Smooth muscle cell (in vitro differentiated cells): ENCODE measurements at regions not wholly inside any gene's neighbourhood (a gene's known extent, or its start where the extent isn't known, plus 50 kb on each side); places are given as distances from the start of the nearest gene placed in this dataset.

ENCODE experiments used
- DNase-seq: peaks from one replicate; lab custom pipeline; 2025; ENCODE audit not compliant: unreplicated experiment; lab: John Stamatoyannopoulos, UW
- H2AFZ ChIP-seq: fragments of 200-600 bp; sonication (generic); 2 replicates; pipeline ENCODE4 v1.6.0; 2016; ENCODE audit warnings: antibody characterized with exemption, low read depth, mild to moderate bottlenecking
- H3F3A ChIP-seq: fragments of 200-600 bp; sonication (generic); 2 replicates; pipeline ENCODE4 v1.6.0; 2017; ENCODE audit warnings: antibody characterized with exemption, low read depth
- H3K27ac ChIP-seq: fragments of 200-600 bp; sonication (generic); 2 replicates; pipeline ENCODE4 v1.5.1; 2016; ENCODE audit warnings: low read depth, mild to moderate bottlenecking
- H3K27me3 ChIP-seq: fragments of 200-600 bp; sonication (generic); 2 replicates; pipeline ENCODE4 v1.6.1; 2016; ENCODE audit warnings: low read depth, mild to moderate bottlenecking
- H3K36me3 ChIP-seq: fragments of 200-600 bp; sonication (generic); 2 replicates; pipeline ENCODE4 v1.5.1; 2016; ENCODE audit warnings: low read depth
- H3K4me1 ChIP-seq: fragments of 200-600 bp; sonication (generic); 2 replicates; pipeline ENCODE4 v1.5.1; 2016; ENCODE audit warnings: low read depth
- H3K4me2 ChIP-seq: fragments of 200-600 bp; sonication (generic); 2 replicates; pipeline ENCODE4 v1.6.0; 2016; ENCODE audit warnings: mild to moderate bottlenecking
- H3K4me3 ChIP-seq: fragments of 200-600 bp; sonication (generic); 2 replicates; pipeline ENCODE4 v1.5.1; 2016; ENCODE audit warnings: mild to moderate bottlenecking
- H3K79me2 ChIP-seq: fragments of 200-600 bp; sonication (generic); 2 replicates; pipeline ENCODE4 v1.6.0; 2016; ENCODE audit warnings: low read depth, mild to moderate bottlenecking
- H3K9ac ChIP-seq: fragments of 200-600 bp; sonication (generic); 2 replicates; pipeline ENCODE4 v1.6.0; 2016; ENCODE audit warnings: low read depth
- H3K9me3 ChIP-seq: fragments of 200-600 bp; sonication (generic); replicated peaks from 2 replicates; pipeline ENCODE4 v1.5.1; 2016; ENCODE audit warnings: low read depth
- H4K20me1 ChIP-seq: fragments of 200-600 bp; sonication (generic); 2 replicates; pipeline ENCODE4 v1.6.0; 2016; ENCODE audit warnings: low read depth
- CTCF ChIP-seq: fragments of 200-600 bp; sonication (generic); IDR thresholded peaks from 2 replicates; pipeline ENCODE4 v1.5.1; 2017; ENCODE audit warnings: borderline replicate concordance, mild to moderate bottlenecking, antibody characterized with exemption; ENCODE audit not compliant: insufficient read depth, poor library complexity, severe bottlenecking
- WGBS: methylation state at CpG from one replicate; pipeline ENCODE4 v1.1.7; 2016; ENCODE audit warnings: low lambda C conversion rate; 5-methylcytosine and 5-hydroxymethylcytosine counted together

DNA sequence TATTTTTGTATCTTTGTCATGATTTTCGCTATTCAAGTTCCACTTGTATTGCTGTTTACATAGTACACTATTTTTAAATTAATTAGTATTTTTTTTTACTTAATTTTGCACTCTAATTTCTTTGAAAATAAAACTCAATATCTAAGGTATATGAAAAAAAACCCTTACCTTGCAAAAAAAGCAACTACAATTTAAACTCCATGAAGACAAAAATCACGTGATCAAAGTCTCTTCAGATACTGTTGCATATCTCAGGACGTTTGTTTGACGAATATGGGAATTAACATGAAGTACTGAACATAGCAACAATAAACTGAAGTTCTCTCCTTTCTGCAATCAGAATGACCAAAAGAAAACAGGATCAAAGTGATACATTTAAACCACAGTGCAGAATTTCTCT, 968.4 kb upstream of the SEL1L start:
- no peak for TF ChIP-seq CTCF
- Histone ChIP-seq H3F3A (no peaks in the 10 kb centered on the region), H3K4me1 (no peaks in the 10 kb centered on the region), H4K20me1 (no peaks in the 10 kb centered on the region), H3K79me2 (no peaks in the 10 kb centered on the region), H3K27me3 (no peaks in the 10 kb centered on the region), H3K4me2 (no peak overlapping the region), H3K9ac (no peak overlapping the region), H3K9me3 (no peaks in the 10 kb centered on the region), H3K36me3 (no peaks in the 10 kb centered on the region), H3K4me3 (no peak overlapping the region), H3K27ac (no peak overlapping the region), H2AFZ (no peak overlapping the region)
- whole genome bisulfite sequencing = 92% methylated on average over 4 of the region's 4 CpGs
- DNase-seq = no peak

- Histone ChIP-seq H3K4me2 (no peak overlapping the region), H3K4me1 (no peaks in the 10 kb centered on the region), H3K9ac (no peak overlapping the region), H3F3A (no peaks in the 10 kb centered on the region), H3K4me3 (no peak overlapping the region), H3K36me3 (no peaks in the 10 kb centered on the region), H3K9me3 (no peaks in the 10 kb centered on the region), H4K20me1 (no peaks in the 10 kb centered on the region), H3K79me2 (no peaks in the 10 kb centered on the region), H3K27ac (no peak overlapping the region), H3K27me3 (no peaks in the 10 kb centered on the region), H2AFZ (no peak overlapping the region)
- TF ChIP-seq CTCF = no peak
- DNase-seq = no peak
These were observed 971.2 kb upstream of the SEL1L start for GRCh38 chr14:82504894-82505293.

DNA sequence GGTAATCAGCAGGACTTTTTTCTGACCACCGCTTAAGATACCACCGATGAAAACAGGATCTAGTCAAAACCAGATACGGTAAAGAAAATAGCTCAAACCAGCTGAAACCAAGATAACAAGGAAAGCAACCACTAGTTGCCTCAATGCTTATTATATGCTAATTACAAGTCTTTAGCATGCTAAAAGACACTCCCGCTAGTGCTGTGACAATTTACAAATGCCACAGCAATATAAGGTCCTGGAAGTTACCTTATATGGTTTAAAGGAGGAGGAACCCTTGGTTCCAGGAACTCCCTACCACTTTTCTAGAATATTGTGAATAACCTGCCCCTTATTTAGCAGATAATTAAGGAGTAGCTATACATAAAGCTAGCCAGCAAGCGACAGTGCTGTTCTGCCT, 976.4 kb upstream of the SEL1L start:
- H3K9me3 ChIP-seq = no peaks in the 10 kb centered on the region
- no peak overlapping the region for H3K4me2 ChIP-seq
- no peaks in the 10 kb centered on the region for H3K4me1 ChIP-seq
- H3K9ac ChIP-seq = no peak overlapping the region
- H3K36me3 ChIP-seq = no peaks in the 10 kb centered on the region
- no peak overlapping the region for H3K27ac ChIP-seq
- H3K4me3 ChIP-seq = no peak overlapping the region
- no peaks in the 10 kb centered on the region for H3F3A ChIP-seq
- H3K27me3 ChIP-seq = no peaks in the 10 kb centered on the region
- no peaks in the 10 kb centered on the region for H3K79me2 ChIP-seq
- no peak overlapping the region for H2AFZ ChIP-seq
- TF ChIP-seq CTCF = no peak
- whole genome bisulfite sequencing = 76% methylated on average over 5 of the region's 5 CpGs
- no peak for DNase-seq
- H4K20me1 ChIP-seq = no peaks in the 10 kb centered on the region

DNA sequence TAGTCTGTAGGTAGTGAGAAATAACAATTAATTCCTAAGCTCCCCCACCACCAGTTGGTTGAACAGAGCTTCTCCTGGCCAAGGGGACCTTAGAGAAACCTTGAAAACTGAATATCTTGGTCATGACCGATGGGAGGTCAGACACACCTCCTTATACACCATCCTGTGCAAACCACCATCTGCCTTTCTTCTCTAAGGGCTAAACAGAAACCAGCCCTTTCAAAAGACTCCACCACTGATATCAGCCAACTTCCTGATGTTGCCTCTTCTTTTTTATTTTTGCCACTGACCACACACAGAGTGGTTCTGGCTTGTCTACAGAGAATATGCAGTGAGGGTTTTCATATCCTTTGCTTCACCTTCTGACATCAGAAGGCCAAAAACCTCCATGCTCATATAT, 977.7 kb upstream of the SEL1L start:
- Histone ChIP-seq H3K4me1 (no peaks in the 10 kb centered on the region), H2AFZ (no peak overlapping the region), H3K4me3 (no peak overlapping the region), H3K79me2 (no peaks in the 10 kb centered on the region), H3F3A (no peaks in the 10 kb centered on the region), H3K9me3 (no peaks in the 10 kb centered on the region), H3K9ac (no peak overlapping the region), H3K4me2 (no peak overlapping the region), H3K27me3 (no peaks in the 10 kb centered on the region), H3K36me3 (no peaks in the 10 kb centered on the region), H4K20me1 (no peaks in the 10 kb centered on the region), H3K27ac (no peak overlapping the region)
- WGBS = 83% methylated on average over 1 of the region's 1 CpG
- TF ChIP-seq CTCF = no peak
- no peak for DNase-seq
